ENCODE measurements at regions not wholly inside any gene's neighbourhood (a gene's known extent, or its start where the extent isn't known, plus 50 kb on each side); places are given as distances from the start of the nearest gene placed in this dataset.

- TF ChIP-seq EZH2phosphoT487 (IDR thresholded peaks at IDR 0.05; ENCODE audit: low read depth, severe bottlenecking, unreplicated experiment) (no peak), CTCF (IDR thresholded peaks at IDR 0.05; ENCODE audit: poor library complexity) (no peak), EZH2 (IDR thresholded peaks at IDR 0.05; ENCODE audit: borderline replicate concordance) (no peak)
These were observed 1652.3 kb upstream of the SLC39A10 start for GRCh38 chr2:194004590-194005206.

Data from hepatocyte (in vitro differentiated cells).